Vagina (tissue), 2 donors: ENCODE measurements at regions not wholly inside any gene's neighbourhood (a gene's known extent, or its start where the extent isn't known, plus 50 kb on each side); places are given as distances from the start of the nearest gene placed in this dataset.

Experiments
- POLR2A ChIP-seq, 2 donors: fragments of 450-650 bp; IDR thresholded peaks; one replicate each; pipeline ENCODE4 v1.6.1; 2017; ENCODE audit warnings: antibody characterized with exemption in 2 of 2, mild to moderate bottlenecking in 2 of 2, moderate library complexity in 2 of 2
- TF ChIP-seq, protein P1 (sequence below), 3 experiments: fragments of 450-650 bp in 2 of 3; fragments of 200-600 bp in 1 of 3; sonication (generic) in 1 of 3; IDR thresholded peaks; one replicate each; pipeline ENCODE4 v1.5.1; 2017 to 2019; ENCODE audit warnings: antibody characterized with exemption in 3 of 3, mild to moderate bottlenecking in 2 of 3, moderate library complexity in 2 of 3

DNA sequence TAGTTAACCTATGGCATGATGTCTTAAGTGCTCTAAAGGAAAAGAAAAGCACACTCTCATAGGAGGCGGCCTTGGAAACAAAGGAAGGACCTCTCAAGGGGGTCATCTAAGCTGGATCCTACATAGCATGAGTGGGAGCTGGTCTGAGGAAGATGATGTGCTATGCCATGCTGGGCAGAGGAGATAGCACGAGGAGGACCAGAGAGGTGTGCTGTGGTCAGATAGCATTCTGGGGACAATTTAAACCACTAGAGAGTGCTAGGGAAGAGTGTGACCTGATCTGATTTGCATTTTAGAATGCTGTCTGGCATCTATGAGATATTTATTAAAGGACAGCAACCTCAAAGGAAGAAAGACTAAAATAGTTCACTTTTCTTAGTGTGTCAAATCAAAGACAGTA is 910.1 kb upstream of the CELF4 start:
- TF ChIP-seq, protein P1, sequence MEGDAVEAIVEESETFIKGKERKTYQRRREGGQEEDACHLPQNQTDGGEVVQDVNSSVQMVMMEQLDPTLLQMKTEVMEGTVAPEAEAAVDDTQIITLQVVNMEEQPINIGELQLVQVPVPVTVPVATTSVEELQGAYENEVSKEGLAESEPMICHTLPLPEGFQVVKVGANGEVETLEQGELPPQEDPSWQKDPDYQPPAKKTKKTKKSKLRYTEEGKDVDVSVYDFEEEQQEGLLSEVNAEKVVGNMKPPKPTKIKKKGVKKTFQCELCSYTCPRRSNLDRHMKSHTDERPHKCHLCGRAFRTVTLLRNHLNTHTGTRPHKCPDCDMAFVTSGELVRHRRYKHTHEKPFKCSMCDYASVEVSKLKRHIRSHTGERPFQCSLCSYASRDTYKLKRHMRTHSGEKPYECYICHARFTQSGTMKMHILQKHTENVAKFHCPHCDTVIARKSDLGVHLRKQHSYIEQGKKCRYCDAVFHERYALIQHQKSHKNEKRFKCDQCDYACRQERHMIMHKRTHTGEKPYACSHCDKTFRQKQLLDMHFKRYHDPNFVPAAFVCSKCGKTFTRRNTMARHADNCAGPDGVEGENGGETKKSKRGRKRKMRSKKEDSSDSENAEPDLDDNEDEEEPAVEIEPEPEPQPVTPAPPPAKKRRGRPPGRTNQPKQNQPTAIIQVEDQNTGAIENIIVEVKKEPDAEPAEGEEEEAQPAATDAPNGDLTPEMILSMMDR (IDR thresholded peaks at IDR 0.05), result no peak
- TF ChIP-seq POLR2A (IDR thresholded peaks at IDR 0.05), result no peak
